GM12864 (cell line): ENCODE measurements at regions not wholly inside any gene's neighbourhood (a gene's known extent, or its start where the extent isn't known, plus 50 kb on each side); places are given as distances from the start of the nearest gene placed in this dataset.

Source experiments
- DNase-seq: peaks from one replicate; pipeline ENCODE4 v3.0.0-alpha.2; 2011; ENCODE audit warnings: low read depth
- H3K4me3 ChIP-seq: 2 replicates; pipeline ENCODE4 v1.5.1; 2011; ENCODE audit warnings: mild to moderate bottlenecking, low read depth, low read length, control low read depth
- CTCF ChIP-seq: IDR thresholded peaks from 2 replicates; pipeline ENCODE4 v1.5.1; 2011; ENCODE audit warnings: low read depth, mild to moderate bottlenecking, moderate library complexity, low read length, control low read depth, inconsistent platforms; ENCODE audit errors: missing control alignments

GRCh38 chr3:72630327-72630968, 217.8 kb downstream of the SHQ1 start:
- no peak for TF ChIP-seq CTCF
- no peak for DNase-seq
- no peak overlapping the region for H3K4me3 ChIP-seq

- TF ChIP-seq CTCF, result no peak
- H3K4me3 ChIP-seq, result no peak overlapping the region
- peak; percentile 15 for DNase-seq
Measured at GRCh38 chr3:72629191-72629631, 219.0 kb downstream of the SHQ1 start.

GRCh38 chr3:72628065-72628464, 220.2 kb downstream of the SHQ1 start:
- TF ChIP-seq CTCF, result no peak
- DNase-seq, result no peak
- no peak overlapping the region for H3K4me3 ChIP-seq

GRCh38 chr3:72627271-72627670, 221.0 kb downstream of the SHQ1 start:
- no peak overlapping the region for H3K4me3 ChIP-seq
- no peak for TF ChIP-seq CTCF
- DNase-seq, result no peak

- DNase-seq, result no peak
- no peak for TF ChIP-seq CTCF
- no peak overlapping the region for H3K4me3 ChIP-seq
Measured at GRCh38 chr3:72625602-72626337, 222.5 kb downstream of the SHQ1 start.

- H3K4me3 ChIP-seq, result no peak overlapping the region
- no peak for DNase-seq
- no peak for TF ChIP-seq CTCF
Measured at GRCh38 chr3:72624656-72625055, 223.6 kb downstream of the SHQ1 start.
